GM18873 (cell line): ENCODE measurements at regions not wholly inside any gene's neighbourhood (a gene's known extent, or its start where the extent isn't known, plus 50 kb on each side); places are given as distances from the start of the nearest gene placed in this dataset.

Experiments
- ATAC-seq: cut with Tn5 transposase; IDR thresholded peaks from one replicate; pipeline ENCODE4 v1.9.1; 2021; ENCODE audit warnings: mild to moderate bottlenecking, moderate library complexity, moderate number of reproducible peaks; ENCODE audit not compliant: unreplicated experiment, low FRiP score

DNA sequence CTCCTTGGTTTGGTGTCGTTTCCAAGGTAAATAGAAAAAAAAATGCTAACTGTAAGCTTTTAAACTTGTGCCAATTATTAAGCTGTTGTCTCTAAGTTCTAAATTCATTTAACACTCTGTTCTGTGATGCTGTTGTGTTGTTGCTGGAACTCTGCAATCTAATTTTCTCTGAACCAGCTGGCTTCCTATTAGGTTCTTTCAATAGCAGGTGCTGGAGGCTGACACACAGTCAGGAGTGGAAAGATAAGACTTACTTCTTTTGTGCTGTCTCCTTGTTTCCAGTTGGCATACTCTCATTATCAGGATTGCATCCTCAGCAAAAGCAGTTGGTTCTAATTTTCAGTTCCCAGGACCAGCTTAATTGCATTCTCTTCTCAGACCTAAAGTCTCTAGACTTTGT, 1252.6 kb upstream of the NUDT12 start:
- no peak for ATAC-seq

- no peak for ATAC-seq
These were observed 1238.0 kb upstream of the NUDT12 start for GRCh38 chr5:104800440-104801048.

GRCh38 chr5:104793755-104794080, 1231.1 kb upstream of the NUDT12 start:
- no peak for ATAC-seq

- ATAC-seq, result no peak
These were observed 1230.6 kb upstream of the NUDT12 start for GRCh38 chr5:104793031-104793754.

- ATAC-seq, result no peak
These were observed 1226.8 kb upstream of the NUDT12 start for GRCh38 chr5:104789366-104789765.

DNA sequence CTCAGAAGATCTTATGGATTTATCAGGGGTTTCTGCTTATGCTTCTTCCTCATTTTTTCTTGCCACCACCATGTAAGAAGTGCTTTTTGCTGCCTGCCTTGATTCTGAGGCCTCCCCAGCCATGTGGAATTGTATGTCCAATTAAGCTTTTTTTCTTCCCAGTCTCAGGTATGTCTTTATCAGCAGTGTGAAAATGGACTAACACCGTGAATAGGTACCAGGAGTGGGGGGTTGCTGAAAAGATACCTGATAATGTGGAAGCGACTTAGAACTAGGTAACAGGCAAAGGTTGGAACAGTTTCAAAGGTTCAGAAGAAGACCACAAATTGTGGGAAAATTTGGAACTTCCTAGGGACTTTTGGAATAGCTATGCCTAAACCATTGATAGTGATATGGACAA, 1222.5 kb upstream of the NUDT12 start:
- ATAC-seq, result no peak

DNA sequence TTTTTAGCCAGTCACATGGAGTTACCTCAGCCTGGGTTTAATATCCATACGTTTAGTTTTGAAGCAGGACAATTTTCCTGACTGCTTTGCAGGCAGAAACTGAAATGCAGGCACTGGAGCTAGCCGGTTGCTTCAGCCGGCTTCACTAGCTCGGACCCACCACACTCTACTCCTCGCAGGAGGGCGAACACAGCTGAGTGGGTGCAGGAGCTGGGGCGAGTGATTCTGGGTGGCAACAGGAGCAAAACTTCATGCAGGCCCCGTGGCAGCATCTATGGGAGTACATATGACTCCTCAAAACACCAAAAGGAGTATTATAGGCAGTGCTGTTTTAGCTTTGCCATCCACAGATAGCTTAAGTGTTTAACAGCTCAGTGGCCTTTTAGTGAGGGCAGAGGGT, 1211.8 kb upstream of the NUDT12 start:
- ATAC-seq, result no peak

GRCh38 chr5:104764197-104764596, 1201.6 kb upstream of the NUDT12 start:
- ATAC-seq, result no peak

- ATAC-seq, result no peak
These were observed 1200.6 kb upstream of the NUDT12 start for GRCh38 chr5:104763216-104763615.

DNA sequence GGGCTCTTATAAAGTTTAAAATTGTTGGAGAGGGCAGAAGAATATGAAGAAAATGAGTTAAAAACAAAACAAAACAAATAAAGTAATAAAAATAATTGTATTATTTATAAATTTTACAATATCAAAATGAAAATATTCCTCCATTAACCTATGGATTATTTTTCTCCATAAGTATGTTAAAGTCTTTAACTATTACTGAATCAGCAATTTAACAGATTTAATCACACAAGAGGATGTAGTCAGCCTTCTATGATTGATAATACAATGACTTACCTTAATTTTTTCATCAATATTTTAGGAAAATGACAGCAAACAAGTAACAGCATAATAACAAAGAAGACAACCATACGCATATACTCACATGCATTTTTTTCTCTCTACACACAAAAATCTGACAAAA, 1195.3 kb upstream of the NUDT12 start:
- ATAC-seq, result no peak

DNA sequence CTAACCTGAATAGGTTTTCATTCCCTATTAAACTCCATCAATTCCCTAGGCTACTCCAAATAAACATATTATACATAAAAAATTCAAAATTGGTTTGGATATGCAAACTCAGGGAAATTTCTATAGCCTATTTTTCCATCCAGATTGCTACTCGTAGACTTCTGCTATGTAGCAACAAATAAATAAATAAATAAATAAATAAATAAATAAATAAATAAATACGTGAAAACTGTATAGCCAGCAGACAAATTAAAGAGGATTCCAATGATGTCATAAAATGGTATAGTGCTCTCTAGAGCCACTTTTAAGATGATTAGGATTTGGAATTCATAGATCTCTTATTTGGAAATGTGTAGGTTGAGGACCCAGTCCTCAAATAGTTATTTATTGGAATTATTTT, 1193.2 kb upstream of the NUDT12 start:
- ATAC-seq, result no peak

DNA sequence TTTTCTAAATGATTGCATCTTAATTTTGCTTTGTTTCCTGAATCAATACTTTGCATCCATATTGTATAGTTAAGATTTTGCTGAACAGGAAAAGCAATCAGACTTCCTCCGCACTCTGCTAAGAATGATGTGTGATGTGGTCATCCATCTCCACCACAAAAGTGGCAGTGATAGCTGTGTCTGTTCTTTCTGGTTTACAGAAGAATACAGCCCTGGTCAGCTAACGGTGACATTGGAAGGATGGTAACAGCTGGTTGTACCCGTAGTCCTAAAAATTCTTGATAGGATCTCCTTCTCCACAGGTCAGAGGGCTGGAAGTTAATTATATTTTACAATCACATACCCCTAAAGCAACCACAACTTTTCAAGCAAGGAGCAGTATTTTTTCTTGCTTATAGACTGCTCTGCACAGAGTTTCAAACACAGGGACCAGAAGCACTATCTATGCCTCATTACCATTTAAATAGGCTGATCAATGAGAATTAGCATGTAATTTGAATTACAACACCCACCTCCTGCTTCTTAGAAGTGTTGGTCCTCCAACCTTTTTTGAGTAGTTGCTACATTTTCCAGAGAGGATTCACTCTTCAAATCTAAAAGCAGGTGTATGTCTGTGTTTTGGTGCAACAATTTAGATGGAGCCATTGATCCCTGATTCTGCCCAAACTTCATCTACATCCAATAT, 1191.9 kb upstream of the NUDT12 start:
- ATAC-seq, result no peak

DNA sequence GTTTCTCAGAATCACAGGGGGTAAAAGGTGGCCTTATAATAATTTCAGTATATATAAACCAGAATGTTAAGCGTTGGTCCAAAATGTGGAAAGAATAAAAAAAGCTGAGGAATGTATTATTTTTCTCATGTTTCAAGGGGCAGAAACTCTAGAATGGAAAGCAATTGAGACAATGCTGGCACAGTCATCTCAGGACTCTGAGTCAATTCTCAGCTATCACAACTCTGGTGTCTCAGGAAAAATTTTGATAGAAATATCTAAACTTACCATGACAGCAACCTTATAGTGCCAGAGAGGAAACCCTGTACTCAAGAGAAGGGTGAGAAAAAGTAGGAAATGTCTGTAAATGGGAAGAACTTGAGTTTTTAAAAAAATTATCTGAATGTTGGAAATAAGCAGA, 1189.4 kb upstream of the NUDT12 start:
- no peak for ATAC-seq

DNA sequence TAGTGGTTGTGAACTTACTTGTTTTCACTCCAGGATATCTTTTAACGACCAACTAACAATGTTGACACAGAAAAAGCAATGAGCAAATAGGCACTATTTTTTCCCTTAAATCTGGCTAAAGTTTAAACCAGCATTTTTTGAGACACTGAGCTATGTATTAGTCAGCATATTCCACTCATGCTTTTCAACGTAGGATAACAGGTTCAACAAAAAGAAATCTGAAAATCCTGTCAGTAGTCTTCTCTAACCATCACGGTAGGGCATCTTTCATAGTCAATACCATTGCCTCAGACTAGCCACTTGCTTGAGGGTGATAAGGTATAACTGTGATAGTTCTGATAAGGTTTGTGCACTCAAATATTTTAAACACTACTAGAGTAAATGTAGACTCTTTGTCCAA, 1177.3 kb upstream of the NUDT12 start:
- no peak for ATAC-seq

- ATAC-seq, result no peak
These were observed 1176.9 kb upstream of the NUDT12 start for GRCh38 chr5:104739503-104739902.

DNA sequence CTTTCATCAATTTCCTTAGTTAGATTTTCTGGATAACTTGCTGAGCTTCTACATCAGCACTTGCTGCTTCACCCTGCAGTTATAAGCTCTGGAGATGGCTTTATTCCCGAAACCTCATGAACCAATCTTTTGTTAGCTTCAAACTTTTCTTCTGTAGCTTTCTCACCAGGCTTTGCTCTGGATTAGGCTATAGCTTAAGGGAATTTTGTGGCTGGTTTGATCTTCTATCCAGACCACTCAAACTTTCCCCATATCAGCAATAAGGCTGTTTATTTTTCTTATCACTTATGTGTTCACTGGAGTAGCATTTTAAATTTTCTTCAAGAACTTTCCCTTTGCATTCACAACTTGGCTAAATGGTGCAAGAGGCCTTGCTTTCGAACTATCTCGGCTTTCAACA, 1173.5 kb upstream of the NUDT12 start:
- ATAC-seq, result no peak

- no peak for ATAC-seq
These were observed 1171.5 kb upstream of the NUDT12 start for GRCh38 chr5:104734046-104734445.

DNA sequence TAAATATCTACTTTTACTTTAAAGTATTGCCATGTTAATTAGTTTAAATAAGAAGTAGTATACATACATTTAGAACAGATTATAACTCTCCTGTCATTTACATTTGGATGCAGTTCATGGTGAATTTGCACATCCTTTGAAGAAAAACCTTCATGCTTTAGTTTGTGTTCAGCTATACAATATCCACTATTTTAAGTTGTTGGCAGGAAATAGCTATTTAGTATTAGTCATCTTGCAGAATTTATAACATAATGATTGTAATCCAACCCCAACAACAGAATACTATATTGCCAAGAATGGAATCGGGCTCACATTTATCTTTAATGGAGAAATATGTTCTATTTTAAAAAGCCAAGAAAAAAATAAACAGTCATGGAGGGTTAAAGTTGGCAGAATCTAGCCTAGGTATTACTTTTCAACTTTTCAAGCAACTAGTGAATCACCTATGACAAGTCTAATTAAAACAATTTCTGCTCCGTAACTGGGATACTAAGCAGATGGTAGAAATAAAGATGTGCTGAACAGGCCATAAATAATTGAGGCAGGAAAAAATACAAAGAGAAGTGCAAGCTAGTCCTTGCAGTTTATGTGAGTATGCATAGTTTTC, 1170.6 kb upstream of the NUDT12 start:
- ATAC-seq, result no peak

DNA sequence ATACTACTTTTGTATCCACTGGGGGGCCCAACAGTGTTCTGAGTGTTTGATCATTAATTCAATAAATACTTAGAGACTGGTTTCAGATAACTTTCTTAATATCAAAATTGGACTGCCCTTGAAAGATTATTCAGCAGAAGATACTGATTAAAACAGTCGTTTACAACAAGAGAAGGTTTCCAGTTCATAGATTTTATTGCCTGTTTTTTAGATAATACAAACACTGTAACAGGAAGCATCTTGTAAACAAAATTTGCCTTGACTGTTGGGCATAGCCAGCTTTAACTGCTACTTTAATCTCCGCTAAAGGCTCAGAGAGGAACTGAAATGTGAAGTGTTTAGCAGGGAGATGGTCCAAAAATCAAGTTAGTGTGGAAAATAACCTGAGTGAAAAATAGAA, 1168.7 kb upstream of the NUDT12 start:
- no peak for ATAC-seq

- no peak for ATAC-seq
These were observed 1145.4 kb upstream of the NUDT12 start for GRCh38 chr5:104708027-104708426.

- no peak for ATAC-seq
These were observed 1144.0 kb upstream of the NUDT12 start for GRCh38 chr5:104706600-104706999.

DNA sequence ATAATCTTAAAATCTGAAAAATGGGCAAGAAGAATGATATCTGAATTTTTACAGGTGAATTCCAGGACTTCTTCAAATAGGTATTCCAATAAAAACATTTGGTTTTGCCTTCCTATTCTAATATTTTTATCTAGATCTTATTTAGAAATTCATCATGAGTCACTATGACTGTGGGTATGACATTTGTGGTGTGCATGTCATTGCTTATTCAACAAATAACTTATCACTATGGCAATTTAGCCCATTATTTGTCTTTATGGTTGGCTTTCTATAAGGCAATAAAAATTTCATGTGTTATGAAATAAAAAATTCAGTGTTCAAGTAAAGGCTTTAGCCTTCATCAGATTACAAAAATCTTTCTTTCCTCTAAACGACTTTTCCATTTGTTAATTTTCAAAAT, 1139.6 kb upstream of the NUDT12 start:
- no peak for ATAC-seq
